HCEC 1CT (cell line): ENCODE measurements at regions not wholly inside any gene's neighbourhood (a gene's known extent, or its start where the extent isn't known, plus 50 kb on each side); places are given as distances from the start of the nearest gene placed in this dataset.

Experiments used
- DNase-seq: peaks from one replicate; pipeline ENCODE4 v3.0.0-alpha.2; 2017

DNA sequence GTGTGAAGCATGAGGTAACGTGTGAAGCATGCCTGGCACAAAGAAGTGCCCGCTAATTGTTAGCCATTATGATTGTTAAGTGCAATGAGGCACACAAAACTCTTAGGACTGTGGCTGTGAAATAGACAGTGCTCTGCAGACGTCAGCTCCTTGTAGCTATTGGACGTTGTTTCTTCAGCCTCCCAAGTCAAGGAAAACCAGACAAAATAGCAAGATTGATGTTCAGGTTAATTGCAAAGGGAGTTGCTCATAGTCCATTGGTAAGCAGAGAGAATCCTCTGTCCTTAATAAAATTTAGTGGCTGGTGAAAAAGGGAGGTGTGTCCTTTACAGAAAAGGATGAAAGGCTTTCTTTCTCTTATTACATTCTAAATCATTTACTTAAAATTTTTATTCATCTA is 54.6 kb upstream of the MBP start:
- DNase-seq: no peak

GRCh38 chr18:77191071-77191751 is 58.4 kb upstream of the GALR1 start:
- peak; percentile 86 for DNase-seq

- no peak for DNase-seq
Measured at GRCh38 chr18:77197073-77197472, 52.6 kb upstream of the GALR1 start.

DNA sequence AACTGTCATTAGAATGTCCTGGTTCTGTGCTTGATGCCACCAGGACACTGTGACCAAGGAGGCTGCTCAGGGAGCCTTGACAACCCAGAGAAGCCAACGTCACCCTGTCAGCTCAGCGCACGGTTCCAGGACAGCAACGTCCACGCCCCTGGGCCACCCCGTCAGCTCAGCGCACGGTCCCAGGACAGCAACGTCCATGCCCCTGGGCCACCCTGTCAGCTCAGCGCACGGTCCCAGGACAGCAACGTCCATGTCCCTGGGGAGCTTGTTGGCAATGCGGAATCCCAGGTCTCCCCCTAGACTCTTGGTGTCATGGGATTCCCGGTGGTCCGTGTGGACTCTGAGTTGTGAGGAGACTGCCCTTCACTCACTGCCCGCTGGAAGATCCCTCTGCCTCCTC is 51.0 kb upstream of the GALR1 start:
- no peak for DNase-seq

GRCh38 chr18:77199707-77200106 is 49.9 kb upstream of the GALR1 start:
- DNase-seq: peak; percentile 16
